ENCODE measurements at regions not wholly inside any gene's neighbourhood (a gene's known extent, or its start where the extent isn't known, plus 50 kb on each side); places are given as distances from the start of the nearest gene placed in this dataset.

DNA sequence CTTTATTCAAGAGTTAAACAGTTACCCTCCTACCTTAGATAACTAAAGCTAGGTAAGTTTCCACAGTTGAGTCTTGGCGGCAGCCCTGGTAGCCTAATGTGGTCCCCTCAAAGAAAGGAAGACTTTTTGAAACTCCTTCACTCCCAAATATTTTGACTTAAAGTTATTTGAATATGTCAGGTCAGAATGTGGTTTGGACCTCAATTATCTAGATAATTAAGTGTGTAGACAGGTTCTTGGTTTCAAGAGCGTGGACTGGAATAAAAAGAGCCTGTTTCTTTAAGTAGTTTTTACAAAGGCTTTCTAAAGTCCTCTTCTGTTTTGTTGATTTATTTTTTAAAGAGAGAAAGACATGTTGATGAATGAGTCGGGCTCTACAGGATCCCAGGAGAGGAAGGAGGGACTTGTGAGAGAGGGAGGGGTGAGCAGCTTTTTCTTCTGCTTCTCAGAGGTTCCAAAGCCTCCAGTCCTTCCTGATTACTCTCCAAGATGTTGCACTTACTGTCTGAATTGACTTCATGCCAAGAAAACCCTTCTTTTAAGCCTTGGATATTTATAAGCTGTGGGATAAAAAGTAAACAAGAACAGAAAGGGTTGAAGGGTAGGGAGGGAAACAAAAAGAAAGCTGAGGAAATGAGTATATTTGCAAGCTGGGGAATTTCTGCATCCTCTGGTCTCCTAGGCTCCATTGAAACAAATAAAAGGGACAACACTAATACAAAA, 457.4 kb downstream of the IGSF11 start:
- intact Hi-C loops (cut with DNase I): no loop called here
- TF ChIP-seq, protein P1, sequence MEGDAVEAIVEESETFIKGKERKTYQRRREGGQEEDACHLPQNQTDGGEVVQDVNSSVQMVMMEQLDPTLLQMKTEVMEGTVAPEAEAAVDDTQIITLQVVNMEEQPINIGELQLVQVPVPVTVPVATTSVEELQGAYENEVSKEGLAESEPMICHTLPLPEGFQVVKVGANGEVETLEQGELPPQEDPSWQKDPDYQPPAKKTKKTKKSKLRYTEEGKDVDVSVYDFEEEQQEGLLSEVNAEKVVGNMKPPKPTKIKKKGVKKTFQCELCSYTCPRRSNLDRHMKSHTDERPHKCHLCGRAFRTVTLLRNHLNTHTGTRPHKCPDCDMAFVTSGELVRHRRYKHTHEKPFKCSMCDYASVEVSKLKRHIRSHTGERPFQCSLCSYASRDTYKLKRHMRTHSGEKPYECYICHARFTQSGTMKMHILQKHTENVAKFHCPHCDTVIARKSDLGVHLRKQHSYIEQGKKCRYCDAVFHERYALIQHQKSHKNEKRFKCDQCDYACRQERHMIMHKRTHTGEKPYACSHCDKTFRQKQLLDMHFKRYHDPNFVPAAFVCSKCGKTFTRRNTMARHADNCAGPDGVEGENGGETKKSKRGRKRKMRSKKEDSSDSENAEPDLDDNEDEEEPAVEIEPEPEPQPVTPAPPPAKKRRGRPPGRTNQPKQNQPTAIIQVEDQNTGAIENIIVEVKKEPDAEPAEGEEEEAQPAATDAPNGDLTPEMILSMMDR (IDR thresholded peaks at IDR 0.05): no peak
- H3K4me3 ChIP-seq: no peak overlapping the region
- H3K9me3 ChIP-seq: peaks cover 0 to 2% of the 10 kb centered on the region in 2 donors
- no peaks in the 10 kb centered on the region for H3K4me1 ChIP-seq
- ATAC-seq (peak; percentile 49), DNase-seq (peak in 2 of 4 donors; percentile 72 to 87)
- H3K27me3 ChIP-seq: no peaks in the 10 kb centered on the region
- no peaks in the 10 kb centered on the region for H3K36me3 ChIP-seq
- no peak overlapping the region for H3K27ac ChIP-seq

DNA sequence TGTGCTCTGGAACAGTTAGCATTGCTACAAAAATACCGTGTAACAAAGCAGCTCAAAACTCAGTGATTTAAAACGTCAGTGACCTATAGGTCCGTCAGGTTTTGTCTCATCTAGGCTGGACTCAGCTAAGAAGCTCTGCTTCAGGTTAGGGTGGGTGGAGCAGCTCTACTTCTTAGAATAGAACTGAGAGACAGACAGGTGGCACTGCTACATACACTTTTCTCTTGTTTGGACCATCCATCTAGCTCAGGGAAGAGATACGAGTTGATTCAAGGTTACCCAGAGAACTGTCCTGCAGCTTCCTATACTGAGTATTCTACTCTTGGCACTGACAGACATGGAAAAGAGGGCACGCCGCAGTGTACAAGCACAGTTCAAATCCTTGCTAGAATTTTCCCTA, 456.1 kb downstream of the IGSF11 start:
- Histone ChIP-seq H3K4me1 (no peaks in the 10 kb centered on the region), H3K4me3 (no peak overlapping the region), H3K27me3 (no peaks in the 10 kb centered on the region), H3K36me3 (no peaks in the 10 kb centered on the region), H3K9me3 (peaks cover 0 to 1% of the 10 kb centered on the region in 2 donors), H3K27ac (no peak overlapping the region)
- TF ChIP-seq, protein P1 (IDR thresholded peaks at IDR 0.05): no peak
- DNase-seq (no peak), ATAC-seq (no peak)
- intact Hi-C loops (cut with DNase I): no loop called here

DNA sequence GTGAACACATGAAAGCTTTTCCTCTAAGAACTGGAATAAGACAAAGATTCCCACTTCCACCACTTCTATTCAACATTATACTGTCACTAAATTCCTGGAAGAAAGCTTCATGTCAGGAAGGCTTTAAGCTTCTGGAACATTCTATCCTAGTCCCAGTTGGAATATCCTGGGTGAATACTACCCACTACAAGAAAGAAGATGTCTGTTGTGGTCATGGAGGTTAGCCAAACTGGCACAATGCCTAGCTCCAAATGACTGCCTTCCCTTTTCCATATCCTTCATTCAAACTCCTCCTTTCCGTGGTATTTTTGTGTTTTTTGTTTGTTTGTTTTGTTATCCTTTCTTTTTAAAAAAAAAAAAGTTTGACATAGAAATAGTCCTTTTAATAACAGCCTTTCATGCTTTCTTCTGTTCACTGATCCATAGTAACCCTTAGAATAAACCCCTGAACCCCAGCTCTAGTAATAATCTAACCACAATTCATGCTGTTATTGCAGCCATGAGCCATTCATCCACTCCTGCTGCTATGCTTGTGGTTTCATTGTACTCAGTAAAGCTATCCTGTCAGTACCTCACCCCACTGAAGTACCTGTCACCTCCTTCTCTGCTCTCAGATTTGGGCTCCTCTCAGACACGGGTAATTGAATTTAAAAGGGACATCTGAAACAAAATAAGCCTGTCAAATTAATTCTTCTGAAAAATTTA, 447.5 kb downstream of the IGSF11 start:
- no peak for DNase-seq
- Histone ChIP-seq H3K27me3 (no peaks in the 10 kb centered on the region), H3K4me1 (no peaks in the 10 kb centered on the region), H3K36me3 (no peaks in the 10 kb centered on the region), H3K9me3 (peaks cover 0 to 11% of the 10 kb centered on the region in 2 donors), H3K4me3 (no peak overlapping the region), H3K27ac (no peak overlapping the region)
- no peak for ATAC-seq
- TF ChIP-seq, protein P1 (IDR thresholded peaks at IDR 0.05): no peak
- intact Hi-C loops (cut with DNase I): no loop called here

DNA sequence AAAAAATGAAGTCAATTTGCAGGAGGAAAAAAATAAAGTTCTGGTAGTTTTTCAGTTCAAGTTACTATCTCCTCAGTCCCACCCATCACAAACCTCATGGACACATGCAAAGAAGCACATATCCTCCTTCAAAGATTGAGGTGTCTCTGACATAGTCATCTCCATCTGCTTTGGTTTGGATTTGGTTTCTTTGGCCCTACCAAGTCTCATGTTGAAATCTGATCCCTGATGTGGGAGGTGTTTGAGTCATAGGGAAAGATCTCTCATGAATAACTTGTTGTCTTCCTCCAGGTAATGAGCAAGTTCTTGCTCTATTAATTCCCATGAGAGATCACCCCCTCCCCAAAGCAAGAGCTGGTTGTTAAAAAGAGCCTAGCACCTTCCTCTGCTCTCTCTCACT, 446.8 kb downstream of the IGSF11 start:
- Histone ChIP-seq H3K4me3 (no peak overlapping the region), H3K4me1 (no peaks in the 10 kb centered on the region), H3K27me3 (no peaks in the 10 kb centered on the region), H3K36me3 (no peaks in the 10 kb centered on the region), H3K27ac (no peak overlapping the region), H3K9me3 (peaks cover 0 to 15% of the 10 kb centered on the region in 2 donors)
- intact Hi-C loops (cut with DNase I): no loop called here
- no peak for DNase-seq
- TF ChIP-seq, protein P1 (IDR thresholded peaks at IDR 0.05): no peak
- no peak for ATAC-seq

DNA sequence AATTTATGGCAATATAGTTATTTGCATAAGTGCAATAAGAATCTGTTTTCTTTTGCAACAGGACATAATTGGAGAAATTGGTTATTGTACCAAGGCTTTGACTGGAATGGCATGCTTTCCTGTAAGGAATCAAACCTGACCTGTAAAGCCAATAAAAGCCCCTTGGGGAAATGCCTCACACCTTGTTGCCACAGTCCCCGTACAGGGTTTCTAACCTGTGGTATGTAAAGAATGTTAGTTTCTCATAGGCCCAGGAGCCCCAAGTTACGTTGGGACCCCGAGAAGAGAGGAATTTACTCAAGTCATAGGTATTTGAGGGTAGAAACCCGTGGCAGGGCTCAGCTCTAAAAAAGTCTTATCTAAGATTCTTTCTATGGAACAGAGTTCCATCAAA, 441.4 kb downstream of the IGSF11 start:
- peaks cover 0 to 26% of the 10 kb centered on the region in 2 donors for H3K9me3 ChIP-seq
- H3K27ac ChIP-seq: no peak overlapping the region
- no peak overlapping the region for H3K4me3 ChIP-seq
- ATAC-seq (no peak), DNase-seq (no peak)
- TF ChIP-seq, protein P1 (IDR thresholded peaks at IDR 0.05): no peak
- H3K4me1 ChIP-seq: no peaks in the 10 kb centered on the region
- H3K27me3 ChIP-seq: no peaks in the 10 kb centered on the region
- intact Hi-C loops (cut with DNase I): no loop called here
- H3K36me3 ChIP-seq: no peaks in the 10 kb centered on the region
